SK-N-SH (cell line): ENCODE measurements at regions not wholly inside any gene's neighbourhood (a gene's known extent, or its start where the extent isn't known, plus 50 kb on each side); places are given as distances from the start of the nearest gene placed in this dataset.

Source experiments
- CTCF ChIA-PET: fragments of 300-600, 350-600 bp; formaldehyde crosslinking; extraction: SDS; loops from one replicate; lab custom pipeline; 2021; lab: Yijun Ruan, JAX
- POLR2A ChIA-PET: fragments of 350-600 bp; sonication (Branson Sonifier 250); formaldehyde crosslinking; extraction: SDS; loops from one replicate; lab custom pipeline; 2020; ENCODE audit warnings: antibody characterized with exemption, inconsistent platforms; lab: Yijun Ruan, JAX
- DNase-seq: peaks from one replicate; pipeline ENCODE4 v3.0.0; 2012
- H2AFZ ChIP-seq: fragments of 200-600 bp; sonication (generic); 2 replicates; pipeline ENCODE4 v1.8.1; 2016; ENCODE audit warnings: antibody characterized with exemption, mild to moderate bottlenecking, low read depth
- H3F3A ChIP-seq: fragments of 200-600 bp; sonication (generic); replicated peaks from 2 replicates; pipeline ENCODE3; 2016; ENCODE audit warnings: antibody characterized with exemption, mild to moderate bottlenecking; ENCODE audit not compliant: insufficient read depth
- H3K27ac ChIP-seq, 2 experiments: fragments of 200-500 bp in 1 of 2; fragments of 200-600 bp in 1 of 2; sonication (Bioruptor generic) in 1 of 2; sonication (generic), shearing (Covaris generic) in 1 of 2; 2 replicates each; pipeline versions ENCODE4 v1.5.1 to v1.6.1; 2014 to 2016; ENCODE audit warnings: low read depth in 2 of 2, inconsistent platforms in 1 of 2, low read length in 1 of 2, mild to moderate bottlenecking in 1 of 2, mixed read lengths in 1 of 2
- H3K27me3 ChIP-seq: fragments of 200-600 bp; sonication (generic), shearing (Covaris generic); 2 replicates; pipeline ENCODE4 v1.6.1; 2016; ENCODE audit warnings: mixed run types; ENCODE audit not compliant: insufficient read depth
- H3K36me3 ChIP-seq, 2 experiments: fragments of 200-500 bp in 1 of 2; fragments of 200-600 bp in 1 of 2; sonication (Bioruptor generic) in 1 of 2; sonication (generic) in 1 of 2; replicated peaks in 1 of 2; 2 replicates each; pipeline versions ENCODE3 to v1.5.1; 2014 to 2016; ENCODE audit warnings: low read length in 1 of 2, mild to moderate bottlenecking in 1 of 2; ENCODE audit not compliant: insufficient read depth in 2 of 2, control insufficient read depth in 1 of 2
- H3K4me1 ChIP-seq, 2 experiments: fragments of 200-500 bp in 1 of 2; fragments of 200-600 bp in 1 of 2; sonication (Bioruptor generic) in 1 of 2; sonication (generic), shearing (Covaris generic) in 1 of 2; 2 replicates each; pipeline versions ENCODE4 v1.5.1 to v1.6.1; 2014 to 2016; ENCODE audit warnings: low read depth in 1 of 2, low read length in 1 of 2, mixed run types in 1 of 2; ENCODE audit not compliant: insufficient read depth in 2 of 2, control insufficient read depth in 1 of 2
- H3K4me2 ChIP-seq: fragments of 200-600 bp; sonication (generic), shearing (Covaris generic); 2 replicates; pipeline ENCODE4 v1.6.1; 2017; ENCODE audit warnings: mixed run types
- H3K4me3 ChIP-seq, 2 experiments: fragments of 200-500 bp in 1 of 2; fragments of 200-600 bp in 1 of 2; sonication (Bioruptor generic) in 1 of 2; sonication (generic), shearing (Covaris generic) in 1 of 2; 2 replicates each; pipeline versions ENCODE4 v1.5.1 to v1.8.1; 2014 to 2016; ENCODE audit warnings: low read depth in 2 of 2, inconsistent platforms in 1 of 2, low read length in 1 of 2, mild to moderate bottlenecking in 1 of 2, mixed read lengths in 1 of 2, moderate library complexity in 1 of 2
- H3K79me2 ChIP-seq: fragments of 200-600 bp; sonication (generic); 2 replicates; pipeline ENCODE4 v1.8.1; 2017; ENCODE audit warnings: mild to moderate bottlenecking; ENCODE audit not compliant: insufficient read depth
- H3K9ac ChIP-seq: fragments of 200-600 bp; sonication (generic); 2 replicates; pipeline ENCODE4 v1.6.1; 2017; ENCODE audit warnings: mixed run types
- H3K9me2 ChIP-seq: fragments of 200-600 bp; sonication (generic); 2 replicates; pipeline ENCODE4 v1.6.1; 2017; ENCODE audit warnings: mixed run types
- H3K9me3 ChIP-seq: fragments of 200-600 bp; sonication (generic); 2 replicates; pipeline ENCODE4 v1.6.1; 2017; ENCODE audit warnings: mixed run types, mild to moderate bottlenecking, moderate library complexity
- H4K20me1 ChIP-seq: fragments of 200-600 bp; sonication (generic); 2 replicates; pipeline ENCODE4 v1.6.1; 2017; ENCODE audit warnings: mild to moderate bottlenecking, mixed run types; ENCODE audit not compliant: insufficient read depth
- EZH2phosphoT487 ChIP-seq: fragments of 200-600 bp; sonication (generic); IDR thresholded peaks from 2 replicates; pipeline ENCODE4 v1.6.1; 2017; ENCODE audit warnings: low read depth, mixed run types, mild to moderate bottlenecking, antibody characterized with exemption, moderate library complexity, borderline replicate concordance
- FOXJ3 ChIP-seq: sonication (generic); formaldehyde crosslinking; IDR thresholded peaks from 2 replicates; pipeline ENCODE4 v1.5.1; 2020; ENCODE audit warnings: mild to moderate bottlenecking, missing genetic modification reagents
- MEF2A ChIP-seq: IDR thresholded peaks from 2 replicates; pipeline ENCODE4 v1.4.0; 2012; ENCODE audit warnings: low read depth, borderline replicate concordance
- MXI1 ChIP-seq: IDR thresholded peaks from 2 replicates; pipeline ENCODE4 v1.6.1; 2012; ENCODE audit warnings: mild to moderate bottlenecking, low read depth, low read length, improper control_type of control experiment
- POLR2AphosphoS5 ChIP-seq: IDR thresholded peaks from 2 replicates; pipeline ENCODE4 v1.6.1; 2012; ENCODE audit warnings: low read depth, low read length
- RCOR1 ChIP-seq: fragments of 150-350 bp; IDR thresholded peaks from 2 replicates; pipeline ENCODE4 v1.6.1; 2017; ENCODE audit warnings: antibody characterized with exemption, low read length
- SIN3A ChIP-seq: IDR thresholded peaks from 2 replicates; pipeline ENCODE4 v1.6.1; 2012; ENCODE audit warnings: low read depth, mild to moderate bottlenecking, low read length, moderate library complexity, borderline replicate concordance
- TEAD4 ChIP-seq: IDR thresholded peaks from 2 replicates; pipeline ENCODE4 v1.4.0; 2012; ENCODE audit warnings: mild to moderate bottlenecking, borderline replicate concordance; ENCODE audit not compliant: insufficient read depth
- YY1 ChIP-seq: IDR thresholded peaks from 2 replicates; pipeline ENCODE4 v1.4.0; 2012; ENCODE audit warnings: low read depth, mild to moderate bottlenecking
- WGBS: methylation state at CpG from one replicate; pipeline ENCODE4 v1.1.6; 2017; ENCODE audit warnings: low lambda C conversion rate; 5-methylcytosine and 5-hydroxymethylcytosine counted together
- TF ChIP-seq, protein P1 (sequence below): IDR thresholded peaks from 2 replicates; pipeline ENCODE4 v1.6.1; 2012; ENCODE audit warnings: mild to moderate bottlenecking, low read depth, low read length, moderate library complexity
- TF ChIP-seq, protein P2 (sequence below): fragments of 150-350 bp; IDR thresholded peaks from 2 replicates; pipeline ENCODE4 v1.6.1; 2016; ENCODE audit warnings: mild to moderate bottlenecking, low read depth, low read length
- TF ChIP-seq, protein P3 (sequence below): fragments of 150-350 bp; IDR thresholded peaks from 2 replicates; pipeline ENCODE4 v1.6.1; 2017; ENCODE audit warnings: antibody characterized with exemption, low read length, low read depth, borderline replicate concordance

DNA sequence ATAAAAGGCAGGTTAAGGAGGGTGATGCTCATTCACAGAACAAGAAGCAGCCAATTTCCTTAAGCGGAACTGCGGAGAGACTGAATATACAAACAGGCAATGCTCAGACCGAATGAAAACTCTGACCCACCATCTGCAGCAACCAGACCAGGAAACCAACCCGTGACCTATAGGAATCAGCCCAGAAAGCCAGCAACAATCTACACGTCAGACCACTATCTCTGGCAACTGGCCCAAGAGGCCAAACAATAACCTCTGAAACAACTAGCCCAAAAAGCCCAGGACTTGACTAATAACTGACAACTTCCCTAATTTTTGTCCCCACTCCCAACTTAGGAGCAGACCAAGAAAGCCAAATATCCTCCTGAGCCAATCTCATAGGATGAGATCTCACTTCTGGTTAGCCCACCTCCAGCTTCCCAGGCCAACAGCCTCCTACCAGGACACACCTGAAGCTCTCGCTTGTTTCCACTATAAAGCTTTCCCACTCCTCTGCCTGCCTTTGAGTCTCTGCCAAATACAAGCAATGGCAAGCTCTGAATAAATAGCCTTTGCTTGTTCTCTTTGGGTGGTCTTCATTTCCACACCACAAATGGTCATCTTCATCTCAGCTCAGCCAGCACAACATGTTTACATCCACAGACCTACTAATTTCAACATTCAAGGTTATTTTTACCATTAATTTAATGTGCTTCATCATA is 168.5 kb downstream of the HSD17B3 start:
- Histone ChIP-seq H3K9me2 (no peaks in the 10 kb centered on the region), H3K4me1 (peaks cover 0 to 2% of the 10 kb centered on the region in 2 experiments; a peak in 1 of 4 replicates), H3K9me3 (no peaks in the 10 kb centered on the region), H3K4me3 (no peak overlapping the region), H3K4me2 (no peak overlapping the region), H3F3A (no peaks in the 10 kb centered on the region), H2AFZ (no peak overlapping the region), H3K79me2 (no peaks in the 10 kb centered on the region), H4K20me1 (no peaks in the 10 kb centered on the region), H3K27ac (no peak overlapping the region), H3K27me3 (no peaks in the 10 kb centered on the region; the same call in 1 of the 2 replicates), H3K36me3 (no peaks in the 10 kb centered on the region), H3K9ac (no peak overlapping the region)
- ChIA-PET POLR2A (interaction anchor here (1.0 kb wide), 1 partner anchor 84 kb away, joined by 3 read pairs; no protein-coding TSS in a partner anchor), CTCF (interaction anchor here (0.9 to 1.4 kb wide), 2 partner anchors 100 to 391 kb away, joined by 3 read pairs; no protein-coding TSS in a partner anchor)
- no peak for DNase-seq
- WGBS: 67% methylated on average over 6 of the region's 6 CpGs
- TF ChIP-seq, protein P1, sequence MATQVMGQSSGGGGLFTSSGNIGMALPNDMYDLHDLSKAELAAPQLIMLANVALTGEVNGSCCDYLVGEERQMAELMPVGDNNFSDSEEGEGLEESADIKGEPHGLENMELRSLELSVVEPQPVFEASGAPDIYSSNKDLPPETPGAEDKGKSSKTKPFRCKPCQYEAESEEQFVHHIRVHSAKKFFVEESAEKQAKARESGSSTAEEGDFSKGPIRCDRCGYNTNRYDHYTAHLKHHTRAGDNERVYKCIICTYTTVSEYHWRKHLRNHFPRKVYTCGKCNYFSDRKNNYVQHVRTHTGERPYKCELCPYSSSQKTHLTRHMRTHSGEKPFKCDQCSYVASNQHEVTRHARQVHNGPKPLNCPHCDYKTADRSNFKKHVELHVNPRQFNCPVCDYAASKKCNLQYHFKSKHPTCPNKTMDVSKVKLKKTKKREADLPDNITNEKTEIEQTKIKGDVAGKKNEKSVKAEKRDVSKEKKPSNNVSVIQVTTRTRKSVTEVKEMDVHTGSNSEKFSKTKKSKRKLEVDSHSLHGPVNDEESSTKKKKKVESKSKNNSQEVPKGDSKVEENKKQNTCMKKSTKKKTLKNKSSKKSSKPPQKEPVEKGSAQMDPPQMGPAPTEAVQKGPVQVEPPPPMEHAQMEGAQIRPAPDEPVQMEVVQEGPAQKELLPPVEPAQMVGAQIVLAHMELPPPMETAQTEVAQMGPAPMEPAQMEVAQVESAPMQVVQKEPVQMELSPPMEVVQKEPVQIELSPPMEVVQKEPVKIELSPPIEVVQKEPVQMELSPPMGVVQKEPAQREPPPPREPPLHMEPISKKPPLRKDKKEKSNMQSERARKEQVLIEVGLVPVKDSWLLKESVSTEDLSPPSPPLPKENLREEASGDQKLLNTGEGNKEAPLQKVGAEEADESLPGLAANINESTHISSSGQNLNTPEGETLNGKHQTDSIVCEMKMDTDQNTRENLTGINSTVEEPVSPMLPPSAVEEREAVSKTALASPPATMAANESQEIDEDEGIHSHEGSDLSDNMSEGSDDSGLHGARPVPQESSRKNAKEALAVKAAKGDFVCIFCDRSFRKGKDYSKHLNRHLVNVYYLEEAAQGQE: no peak

DNA sequence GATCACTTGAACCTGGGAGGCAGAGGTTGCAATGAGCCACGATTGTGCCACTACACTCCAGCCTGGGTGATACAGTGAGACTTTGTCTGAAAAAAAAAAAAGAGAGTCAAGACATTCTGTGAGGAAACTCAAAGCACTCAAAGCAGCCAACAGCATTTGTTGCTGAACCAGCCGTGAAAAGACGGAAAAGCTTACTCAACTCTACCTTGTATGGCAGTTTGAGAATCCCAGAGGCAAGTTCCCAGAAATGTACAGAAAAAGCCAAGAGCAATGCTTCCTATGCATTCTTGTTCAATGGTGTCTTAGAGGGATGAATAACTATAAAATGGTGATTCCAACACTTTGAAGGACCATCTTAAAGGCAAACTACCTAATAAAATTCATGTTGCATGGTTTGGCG is 170.2 kb downstream of the HSD17B3 start:
- Histone ChIP-seq H3K36me3 (no peaks in the 10 kb centered on the region), H3K27me3 (no peaks in the 10 kb centered on the region; the same call in 1 of the 2 replicates), H3K27ac (no peak overlapping the region), H3K9ac (no peak overlapping the region), H2AFZ (no peak overlapping the region), H3K4me1 (peaks cover 0 to 2% of the 10 kb centered on the region in 2 experiments; a peak in 1 of 4 replicates), H3K9me3 (no peaks in the 10 kb centered on the region), H3F3A (no peaks in the 10 kb centered on the region), H4K20me1 (no peaks in the 10 kb centered on the region), H3K79me2 (no peaks in the 10 kb centered on the region), H3K4me3 (no peak overlapping the region), H3K4me2 (no peak overlapping the region), H3K9me2 (no peaks in the 10 kb centered on the region)
- POLR2A ChIA-PET: no interaction called here
- DNase-seq: no peak
- CTCF ChIA-PET: interaction anchor here (1.4 kb wide), 1 partner anchor 101 kb away, joined by 3 read pairs; no protein-coding TSS in a partner anchor
- TF ChIP-seq RCOR1 (no peak), FOXJ3 (CRISPR knock-in tag) (no peak), TEAD4 (no peak), MXI1 (no peak), EZH2phosphoT487 (no peak), MEF2A (no peak), POLR2AphosphoS5 (no peak), YY1 (no peak), SIN3A (no peak)
- TF ChIP-seq, protein P2, sequence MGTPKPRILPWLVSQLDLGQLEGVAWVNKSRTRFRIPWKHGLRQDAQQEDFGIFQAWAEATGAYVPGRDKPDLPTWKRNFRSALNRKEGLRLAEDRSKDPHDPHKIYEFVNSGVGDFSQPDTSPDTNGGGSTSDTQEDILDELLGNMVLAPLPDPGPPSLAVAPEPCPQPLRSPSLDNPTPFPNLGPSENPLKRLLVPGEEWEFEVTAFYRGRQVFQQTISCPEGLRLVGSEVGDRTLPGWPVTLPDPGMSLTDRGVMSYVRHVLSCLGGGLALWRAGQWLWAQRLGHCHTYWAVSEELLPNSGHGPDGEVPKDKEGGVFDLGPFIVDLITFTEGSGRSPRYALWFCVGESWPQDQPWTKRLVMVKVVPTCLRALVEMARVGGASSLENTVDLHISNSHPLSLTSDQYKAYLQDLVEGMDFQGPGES: no peak
- TF ChIP-seq, protein P3, sequence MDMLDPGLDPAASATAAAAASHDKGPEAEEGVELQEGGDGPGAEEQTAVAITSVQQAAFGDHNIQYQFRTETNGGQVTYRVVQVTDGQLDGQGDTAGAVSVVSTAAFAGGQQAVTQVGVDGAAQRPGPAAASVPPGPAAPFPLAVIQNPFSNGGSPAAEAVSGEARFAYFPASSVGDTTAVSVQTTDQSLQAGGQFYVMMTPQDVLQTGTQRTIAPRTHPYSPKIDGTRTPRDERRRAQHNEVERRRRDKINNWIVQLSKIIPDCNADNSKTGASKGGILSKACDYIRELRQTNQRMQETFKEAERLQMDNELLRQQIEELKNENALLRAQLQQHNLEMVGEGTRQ: no peak
- 64% methylated on average over 4 of the region's 4 CpGs for WGBS
